Erythroblast (primary cell): ENCODE measurements at regions not wholly inside any gene's neighbourhood (a gene's known extent, or its start where the extent isn't known, plus 50 kb on each side); places are given as distances from the start of the nearest gene placed in this dataset.

Experiments used
- GATA1 ChIP-seq: IDR thresholded peaks from 2 replicates; pipeline ENCODE4 v1.6.1; 2011; ENCODE audit warnings: low read depth, mild to moderate bottlenecking, control low read depth, low read length, moderate library complexity
- POLR2A ChIP-seq: IDR thresholded peaks from 2 replicates; pipeline ENCODE4 v1.6.1; 2011; ENCODE audit warnings: mild to moderate bottlenecking, low read length

DNA sequence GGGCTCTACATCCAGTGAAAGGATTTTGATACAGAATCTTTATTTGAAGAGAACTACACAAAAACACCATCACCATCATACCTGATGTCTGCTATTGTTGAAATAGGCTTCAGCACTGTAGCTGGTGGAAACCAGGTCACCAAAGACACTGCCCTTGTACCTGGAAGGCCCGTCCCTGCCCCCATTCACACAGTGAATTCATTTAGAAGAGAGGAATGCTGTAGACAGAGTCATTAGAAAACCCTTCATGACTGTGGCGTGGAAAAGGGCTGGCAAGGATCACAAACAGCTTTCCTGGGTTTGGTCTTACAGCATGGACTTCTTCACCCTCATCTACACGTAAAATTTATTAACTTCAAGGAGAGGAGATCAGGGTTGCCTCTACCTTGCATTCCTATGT, 202.0 kb upstream of the NRP1 start:
- TF ChIP-seq POLR2A (no peak), GATA1 (no peak)
